ENCODE measurements at regions not wholly inside any gene's neighbourhood (a gene's known extent, or its start where the extent isn't known, plus 50 kb on each side); places are given as distances from the start of the nearest gene placed in this dataset.

DNA sequence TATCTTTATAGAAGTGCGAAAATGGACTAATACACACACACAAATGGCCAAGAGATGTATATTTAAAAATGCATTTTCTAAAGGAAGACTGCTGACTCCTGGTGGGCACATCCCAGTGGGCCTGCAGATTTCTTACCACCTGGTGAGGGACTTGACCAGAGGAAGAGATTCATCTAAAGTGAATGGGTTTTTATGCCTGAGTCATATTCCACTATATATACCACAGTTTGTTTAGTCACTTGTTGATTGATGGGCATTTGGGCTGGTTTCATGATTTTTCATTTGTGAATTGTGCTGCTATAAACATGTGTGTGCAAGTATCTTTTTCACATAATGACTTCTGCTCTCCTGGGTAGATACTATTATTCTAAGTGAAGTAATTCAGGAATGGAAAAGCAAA, 277.3 kb downstream of the SLC16A7 start:
- Histone ChIP-seq H3K9me3 (ENCODE audit: control insufficient read depth, insufficient read depth, low read depth, low read length) (no peaks in the 10 kb centered on the region), H3K4me2 (ENCODE audit: extremely low read depth, insufficient read depth, low read length) (no peak overlapping the region), H3K27me3 (ENCODE audit: control insufficient read depth, insufficient read depth, low read length) (no peaks in the 10 kb centered on the region), H4K20me1 (ENCODE audit: control insufficient read depth, extremely low read depth, insufficient read depth, low read length) (no peaks in the 10 kb centered on the region), H3K79me2 (ENCODE audit: control insufficient read depth, insufficient read depth, low read length) (no peaks in the 10 kb centered on the region), H2AFZ (ENCODE audit: low read length) (no peak overlapping the region), H3K4me1 (ENCODE audit: control insufficient read depth, extremely low read depth, insufficient read depth, low read length) (no peaks in the 10 kb centered on the region), H3K9ac (ENCODE audit: insufficient read depth, low read length) (no peak overlapping the region), H3K4me3 (replicated peaks in 1 of 4; ENCODE audit: control extremely low read depth in 1 of 4, insufficient read depth in 1 of 4, low read depth in 3 of 4, low read length in 4 of 4) (no peak overlapping the region), H3K27ac (ENCODE audit: insufficient read depth, low read length) (no peak overlapping the region), H3K36me3 (ENCODE audit: control insufficient read depth, insufficient read depth, low read length) (no peaks in the 10 kb centered on the region)
- DNase-seq (ENCODE audit: low read depth in 2 of 2), result no peak
- no peak for TF ChIP-seq EZH2 (IDR thresholded peaks at IDR 0.05; ENCODE audit: low read length, missing control alignments)

- Histone ChIP-seq H3K4me2 (ENCODE audit: extremely low read depth, insufficient read depth, low read length) (no peak overlapping the region), H3K79me2 (ENCODE audit: control insufficient read depth, insufficient read depth, low read length) (no peaks in the 10 kb centered on the region), H3K4me3 (replicated peaks in 1 of 4; ENCODE audit: control extremely low read depth in 1 of 4, insufficient read depth in 1 of 4, low read depth in 3 of 4, low read length in 4 of 4) (no peak overlapping the region), H2AFZ (ENCODE audit: low read length) (no peak overlapping the region), H3K36me3 (ENCODE audit: control insufficient read depth, insufficient read depth, low read length) (no peaks in the 10 kb centered on the region), H3K9me3 (ENCODE audit: control insufficient read depth, insufficient read depth, low read depth, low read length) (no peaks in the 10 kb centered on the region), H3K27ac (ENCODE audit: insufficient read depth, low read length) (no peak overlapping the region), H3K27me3 (ENCODE audit: control insufficient read depth, insufficient read depth, low read length) (no peaks in the 10 kb centered on the region), H3K9ac (ENCODE audit: insufficient read depth, low read length) (no peak overlapping the region), H4K20me1 (ENCODE audit: control insufficient read depth, extremely low read depth, insufficient read depth, low read length) (no peaks in the 10 kb centered on the region), H3K4me1 (ENCODE audit: control insufficient read depth, extremely low read depth, insufficient read depth, low read length) (no peaks in the 10 kb centered on the region)
- DNase-seq (ENCODE audit: low read depth in 2 of 2), result peak in 1 of 2 donors; percentile 12
- no peak for TF ChIP-seq EZH2 (IDR thresholded peaks at IDR 0.05; ENCODE audit: low read length, missing control alignments)
- TF ChIP-seq CTCF (conservative IDR thresholded peaks at IDR 0.05 in 1 of 2, IDR thresholded peaks at IDR 0.05 in 1 of 2; ENCODE audit: low read depth in 1 of 2, low read length in 2 of 2), result no peak
These were observed 279.0 kb downstream of the SLC16A7 start for GRCh38 chr12:59874781-59875180.

GRCh38 chr12:59886131-59886733, 290.4 kb downstream of the SLC16A7 start:
- no peak overlapping the region for H3K4me3 ChIP-seq (replicated peaks in 1 of 4; ENCODE audit: control extremely low read depth in 1 of 4, insufficient read depth in 1 of 4, low read depth in 3 of 4, low read length in 4 of 4)
- no peaks in the 10 kb centered on the region for H4K20me1 ChIP-seq (ENCODE audit: control insufficient read depth, extremely low read depth, insufficient read depth, low read length)
- no peak overlapping the region for H3K27ac ChIP-seq (ENCODE audit: insufficient read depth, low read length)
- no peaks in the 10 kb centered on the region for H3K27me3 ChIP-seq (ENCODE audit: control insufficient read depth, insufficient read depth, low read length)
- H3K4me2 ChIP-seq (ENCODE audit: extremely low read depth, insufficient read depth, low read length), result no peak overlapping the region
- H3K79me2 ChIP-seq (ENCODE audit: control insufficient read depth, insufficient read depth, low read length), result no peaks in the 10 kb centered on the region
- H2AFZ ChIP-seq (ENCODE audit: low read length), result no peak overlapping the region
- H3K36me3 ChIP-seq (ENCODE audit: control insufficient read depth, insufficient read depth, low read length), result no peaks in the 10 kb centered on the region
- peak in 1 of 2 donors; percentile 20 for DNase-seq (ENCODE audit: low read depth in 2 of 2)
- H3K9ac ChIP-seq (ENCODE audit: insufficient read depth, low read length), result no peak overlapping the region
- no peak for TF ChIP-seq EZH2 (IDR thresholded peaks at IDR 0.05; ENCODE audit: low read length, missing control alignments)
- TF ChIP-seq CTCF (conservative IDR thresholded peaks at IDR 0.05 in 1 of 2, IDR thresholded peaks at IDR 0.05 in 1 of 2; ENCODE audit: low read depth in 1 of 2, low read length in 2 of 2), result no peak
- H3K4me1 ChIP-seq (ENCODE audit: control insufficient read depth, extremely low read depth, insufficient read depth, low read length), result no peaks in the 10 kb centered on the region
- H3K9me3 ChIP-seq (ENCODE audit: control insufficient read depth, insufficient read depth, low read depth, low read length), result no peaks in the 10 kb centered on the region

Measured in fibroblast of lung (primary cell).